HG03159 (cell line): ENCODE measurements at regions not wholly inside any gene's neighbourhood (a gene's known extent, or its start where the extent isn't known, plus 50 kb on each side); places are given as distances from the start of the nearest gene placed in this dataset.

Source experiments
- ATAC-seq: cut with Tn5 transposase; IDR thresholded peaks from one replicate; pipeline ENCODE4 v1.9.1; 2021; ENCODE audit warnings: mild to moderate bottlenecking, moderate library complexity; ENCODE audit not compliant: unreplicated experiment

GRCh38 chr15:70314688-70315087 is 217.0 kb upstream of the TLE3 start:
- no peak for ATAC-seq

GRCh38 chr15:70314018-70314354 is 216.3 kb upstream of the TLE3 start:
- no peak for ATAC-seq

- no peak for ATAC-seq
These were observed 215.6 kb upstream of the TLE3 start for GRCh38 chr15:70313099-70314017.

DNA sequence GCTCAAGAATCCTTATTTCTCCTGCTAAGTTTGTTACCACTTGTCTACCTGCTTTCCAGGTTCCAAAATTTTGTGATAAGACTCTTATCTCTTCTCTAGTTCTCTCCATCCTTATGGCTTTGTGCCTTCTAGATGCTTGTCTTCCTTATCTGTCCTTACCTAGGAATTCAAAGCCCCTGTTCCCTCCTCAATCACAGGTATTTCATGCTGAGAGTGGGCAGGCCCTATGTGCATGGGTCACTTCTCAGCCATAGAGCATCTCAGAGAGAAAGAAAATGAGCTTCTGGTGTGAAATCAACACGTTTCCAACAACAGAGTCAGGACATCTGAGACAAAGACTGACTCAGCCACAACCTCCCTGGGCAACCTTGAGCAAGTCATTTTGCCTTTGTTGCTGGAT is 214.1 kb upstream of the TLE3 start:
- no peak for ATAC-seq

- ATAC-seq, result no peak
These were observed 212.0 kb upstream of the TLE3 start for GRCh38 chr15:70309716-70310115.

GRCh38 chr15:70308735-70309434 is 211.2 kb upstream of the TLE3 start:
- ATAC-seq, result no peak

DNA sequence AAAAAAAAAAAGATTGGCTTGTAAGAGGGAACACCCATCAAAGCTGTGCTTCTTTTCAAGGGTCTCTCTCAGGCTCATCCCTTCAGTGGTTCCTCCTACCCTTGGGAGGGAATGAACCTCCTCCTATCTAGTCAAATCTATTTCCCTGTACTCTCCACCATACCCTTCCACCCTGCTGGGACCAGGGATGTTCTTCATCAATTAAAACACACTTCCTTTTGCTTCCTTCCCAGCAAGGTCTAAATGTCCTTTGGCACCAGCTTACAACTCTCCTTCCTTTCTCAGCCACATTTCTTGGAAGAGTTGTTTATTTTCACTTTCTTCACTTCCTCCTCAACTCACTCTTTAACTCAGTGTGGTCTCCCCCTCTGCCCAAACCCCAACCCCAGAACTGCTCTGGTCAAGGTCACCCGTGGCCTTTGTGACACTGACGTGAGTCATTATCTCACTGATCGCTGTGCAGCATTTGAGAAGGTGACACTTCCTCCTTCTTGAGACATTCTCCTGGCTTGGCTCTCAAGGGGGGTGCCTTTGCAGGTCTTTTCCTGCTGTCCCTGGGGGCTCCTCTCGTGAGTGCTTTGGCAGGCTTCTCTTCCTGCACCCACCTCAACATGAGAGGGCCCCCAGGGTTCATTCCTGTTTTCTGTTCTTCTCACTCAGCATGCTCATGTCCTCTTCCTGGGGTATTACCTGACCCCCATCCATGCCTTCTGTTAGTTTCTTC is 210.5 kb upstream of the TLE3 start:
- ATAC-seq, result peak; percentile 88

DNA sequence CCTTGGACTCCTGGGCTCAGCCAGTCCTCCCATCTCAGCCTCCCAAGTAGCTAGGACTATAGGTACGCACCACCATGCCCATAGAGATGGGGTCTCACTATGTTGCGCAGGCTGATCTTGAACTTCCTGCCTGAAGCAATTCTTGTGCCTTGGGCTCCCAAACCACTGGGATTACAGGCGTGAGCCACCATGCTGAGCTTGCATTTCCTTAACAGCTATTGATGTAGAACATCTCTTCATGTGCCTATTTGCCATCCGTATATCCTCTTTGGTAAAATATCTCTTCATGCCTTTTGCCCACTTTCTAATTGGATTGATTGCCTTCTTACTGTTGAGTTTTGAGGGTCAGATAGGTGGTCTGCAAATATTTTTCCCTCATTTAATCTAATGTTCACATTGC is 208.9 kb upstream of the TLE3 start:
- no peak for ATAC-seq

DNA sequence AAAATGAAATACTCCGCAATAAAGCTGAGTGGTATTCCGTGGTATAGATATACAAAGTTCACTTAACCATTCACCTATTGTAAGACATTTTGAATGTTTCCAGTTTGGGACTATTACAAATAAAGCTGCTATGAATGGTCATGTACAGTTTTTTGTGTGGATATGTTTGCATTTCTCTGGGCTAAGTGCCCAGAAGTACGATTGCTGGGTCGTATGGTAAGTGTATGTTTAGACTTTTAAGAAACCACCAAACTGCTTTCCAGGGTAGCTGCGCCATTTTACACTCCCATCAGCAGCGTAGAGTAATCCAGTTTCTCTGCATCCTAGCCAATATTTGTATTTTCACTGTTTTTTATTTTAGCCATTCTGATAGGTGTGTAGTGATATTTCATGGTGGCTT is 208.4 kb upstream of the TLE3 start:
- ATAC-seq, result no peak

GRCh38 chr15:70303981-70304380 is 206.3 kb upstream of the TLE3 start:
- no peak for ATAC-seq

- no peak for ATAC-seq
These were observed 204.6 kb upstream of the TLE3 start for GRCh38 chr15:70302360-70302759.

GRCh38 chr15:70301396-70301795 is 203.7 kb upstream of the TLE3 start:
- no peak for ATAC-seq

DNA sequence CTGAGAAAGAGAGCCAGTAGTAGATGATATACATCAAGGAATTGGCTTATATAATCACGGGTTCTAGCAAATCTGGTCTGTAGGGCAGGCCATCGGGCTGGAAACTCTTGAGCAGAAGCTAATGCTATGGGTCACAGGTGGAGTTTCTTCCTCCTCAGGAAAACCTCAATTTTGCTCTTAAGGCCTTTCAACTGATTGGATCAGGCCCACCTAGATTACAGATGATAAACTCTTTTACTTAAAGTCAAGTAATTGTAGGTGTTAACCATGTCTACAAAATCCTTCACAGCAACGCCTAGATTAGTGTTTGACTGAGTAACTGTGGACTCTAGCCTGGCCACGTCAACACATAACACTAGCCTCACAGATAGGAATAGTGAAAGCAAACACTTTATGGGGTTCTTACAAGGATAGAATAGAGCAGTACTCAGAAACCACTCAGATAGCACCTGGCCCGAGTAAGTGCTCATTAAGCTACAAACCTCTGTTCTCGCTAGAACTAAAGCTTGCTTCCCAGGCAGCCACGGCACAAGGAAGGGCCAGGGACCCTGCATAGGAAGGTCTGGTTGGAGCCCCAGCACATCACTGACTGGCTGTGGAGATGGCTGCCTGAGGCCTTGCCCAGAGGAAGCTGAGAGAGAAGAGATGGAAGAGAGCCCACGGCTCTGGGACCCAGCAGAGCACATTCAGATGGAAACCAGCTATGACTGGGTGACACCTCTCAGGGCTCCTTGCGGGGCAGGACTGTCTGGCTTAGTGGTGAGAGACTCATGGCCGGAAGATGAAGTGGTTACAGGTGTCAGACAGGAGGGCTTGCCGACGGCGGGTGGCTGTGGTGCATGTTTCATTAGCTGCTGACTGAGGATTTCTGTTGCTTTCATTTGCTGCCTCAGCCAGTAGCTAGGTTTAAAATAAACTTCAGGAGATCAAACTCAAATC is 202.5 kb upstream of the TLE3 start:
- peak; percentile 99 for ATAC-seq

GRCh38 chr15:70297465-70298058 is 199.8 kb upstream of the TLE3 start:
- no peak for ATAC-seq

GRCh38 chr15:70294731-70295305 is 197.1 kb upstream of the TLE3 start:
- no peak for ATAC-seq

DNA sequence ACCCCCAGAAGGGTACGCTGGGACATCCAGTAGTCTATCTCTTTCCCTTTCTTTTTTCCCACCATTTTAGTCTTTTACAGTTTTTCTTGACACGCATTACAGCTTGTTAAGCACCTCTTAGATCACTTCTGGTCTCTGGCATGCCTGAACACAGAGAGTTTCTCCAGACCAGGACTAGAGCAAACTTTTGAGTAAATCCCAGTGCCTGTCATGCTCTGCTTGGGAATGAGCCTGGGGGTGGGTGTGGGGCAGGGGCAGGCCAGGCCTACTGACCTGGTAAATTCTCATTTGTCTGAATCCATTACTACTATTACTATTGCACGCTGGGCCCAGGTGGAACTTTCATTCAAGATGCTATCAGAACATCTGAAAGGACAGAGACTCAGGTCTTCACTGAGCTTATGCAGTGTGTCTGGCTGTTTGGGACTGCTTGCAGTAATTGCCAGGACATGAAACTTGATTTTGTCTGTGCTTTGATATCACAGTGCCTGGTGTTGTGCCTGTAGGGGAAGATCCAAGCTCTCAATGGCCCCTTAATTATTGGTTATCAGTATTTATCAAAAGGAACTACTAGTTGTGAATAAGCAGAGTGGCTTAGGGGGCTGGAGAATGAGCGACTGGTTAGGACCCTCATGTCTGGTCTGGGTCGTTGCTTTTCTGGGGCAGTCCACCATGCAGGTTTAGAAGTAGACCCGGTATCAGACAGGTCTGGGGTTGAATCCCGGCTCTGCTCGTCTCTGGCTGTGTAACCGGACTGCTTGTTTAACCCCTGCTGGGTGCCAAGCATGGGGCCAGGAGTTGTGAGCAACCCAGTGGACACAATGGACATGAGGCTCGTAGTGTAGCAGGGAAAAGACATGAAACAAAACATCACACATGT is 196.1 kb upstream of the TLE3 start:
- no peak for ATAC-seq

DNA sequence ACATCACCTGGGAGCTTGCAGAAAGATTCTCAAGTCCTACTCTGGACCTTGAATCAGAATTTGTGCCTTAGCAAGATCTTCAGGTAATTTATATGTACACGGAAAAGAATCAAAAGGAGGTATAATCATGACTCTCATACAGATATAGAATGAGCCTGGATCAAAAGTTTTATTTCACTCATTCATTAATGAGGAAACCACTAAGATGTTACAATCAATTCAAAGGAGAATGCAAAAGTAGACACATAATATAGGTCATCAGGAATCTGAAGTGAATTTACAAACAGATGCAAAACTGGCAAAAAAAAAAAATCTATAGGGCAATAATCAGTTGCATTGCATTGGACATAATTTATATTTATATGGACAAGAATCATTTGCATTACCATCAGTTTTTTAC is 195.4 kb upstream of the TLE3 start:
- ATAC-seq, result no peak

DNA sequence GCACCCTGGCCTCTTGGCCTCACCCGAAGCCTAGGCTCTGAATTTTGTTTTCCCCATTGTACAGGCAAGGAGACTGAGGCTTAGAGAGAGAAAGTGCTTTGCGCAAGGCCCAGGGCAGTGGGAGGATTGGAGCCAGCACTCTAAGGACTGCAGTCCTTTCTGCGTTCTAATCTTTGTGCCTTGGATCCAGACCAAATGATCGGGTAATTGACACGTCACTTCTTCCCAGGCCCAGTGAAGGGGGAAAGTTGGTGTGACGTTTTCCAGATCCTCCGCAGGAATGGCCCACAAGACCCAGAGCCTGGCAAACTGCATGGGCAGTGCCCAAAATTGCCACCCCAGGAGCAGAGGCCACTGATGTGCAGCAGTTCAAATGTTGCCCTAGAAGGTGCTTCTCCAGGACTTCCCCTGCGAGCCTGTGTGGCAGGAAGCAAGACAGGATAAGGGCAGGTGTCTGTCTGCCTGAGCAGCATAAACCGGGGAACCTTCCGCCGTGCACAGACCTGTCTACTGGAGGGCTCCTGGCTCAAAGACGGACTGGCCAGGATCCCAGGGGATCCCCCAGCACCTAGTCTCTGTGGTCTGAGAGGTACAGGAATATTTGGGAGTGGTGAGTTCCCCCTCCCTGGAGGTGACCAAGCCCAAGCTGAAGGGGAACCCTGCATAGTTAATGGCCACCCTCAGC is 194.5 kb upstream of the TLE3 start:
- no peak for ATAC-seq
